H1 (cell line): ENCODE measurements at regions not wholly inside any gene's neighbourhood (a gene's known extent, or its start where the extent isn't known, plus 50 kb on each side); places are given as distances from the start of the nearest gene placed in this dataset.

Experiments used
- ASH2L ChIP-seq: fragments of 200-600, 300-600 bp; sonication (generic); IDR thresholded peaks from one replicate; pipeline ENCODE4 v1.7.1; 2017; ENCODE audit warnings: low read length
- ATF2 ChIP-seq: IDR thresholded peaks from 2 replicates; pipeline ENCODE4 v1.6.1; 2012; ENCODE audit warnings: low read length, inconsistent platforms
- BRCA1 ChIP-seq: IDR thresholded peaks from 2 replicates; pipeline ENCODE4 v1.6.1; 2012; ENCODE audit warnings: low read depth, low read length, improper control_type of control experiment
- CEBPB ChIP-seq: IDR thresholded peaks from 2 replicates; pipeline ENCODE4 v1.6.1; 2012; ENCODE audit warnings: low read depth, low read length
- CHD7 ChIP-seq: fragments of 300-600 bp; sonication (generic); IDR thresholded peaks from 2 replicates; pipeline ENCODE4 v1.7.1; 2012; ENCODE audit warnings: low read length, moderate library complexity, mild to moderate bottlenecking, inconsistent platforms; ENCODE audit not compliant: insufficient replicate concordance
- HDAC6 ChIP-seq: IDR thresholded peaks from one replicate; pipeline ENCODE4 v1.7.1; 2012; ENCODE audit warnings: low read depth, mild to moderate bottlenecking, inconsistent platforms, low read length, moderate library complexity
- KDM1A ChIP-seq: fragments of 200-600, 300-600 bp; sonication (generic); IDR thresholded peaks from 2 replicates; pipeline ENCODE4 v1.7.1; 2016; ENCODE audit warnings: mild to moderate bottlenecking, low read length, borderline replicate concordance
- KDM5A ChIP-seq: fragments of 200-600 bp; IDR thresholded peaks from 2 replicates; pipeline ENCODE4 v1.7.1; 2012; ENCODE audit warnings: mild to moderate bottlenecking, low read length, inconsistent platforms, mixed read lengths
- PHF8 ChIP-seq: fragments of 200-600 bp; sonication (generic); conservative IDR thresholded peaks from 2 replicates; pipeline ENCODE4 v1.7.1; 2012; ENCODE audit warnings: low read depth, mild to moderate bottlenecking, inconsistent platforms, low read length, moderate library complexity
- SIN3A ChIP-seq, 2 experiments: IDR thresholded peaks in 1 of 2; conservative IDR thresholded peaks in 1 of 2; 2 replicates each; pipeline ENCODE4 v1.6.1; 2011 to 2012; ENCODE audit warnings: low read length in 2 of 2, improper control_type of control experiment in 1 of 2, low read depth in 1 of 2, mild to moderate bottlenecking in 1 of 2
- TEAD4 ChIP-seq: IDR thresholded peaks from 2 replicates; pipeline ENCODE4 v1.6.1; 2012; ENCODE audit warnings: low read depth, low read length, inconsistent platforms, mixed read lengths

DNA sequence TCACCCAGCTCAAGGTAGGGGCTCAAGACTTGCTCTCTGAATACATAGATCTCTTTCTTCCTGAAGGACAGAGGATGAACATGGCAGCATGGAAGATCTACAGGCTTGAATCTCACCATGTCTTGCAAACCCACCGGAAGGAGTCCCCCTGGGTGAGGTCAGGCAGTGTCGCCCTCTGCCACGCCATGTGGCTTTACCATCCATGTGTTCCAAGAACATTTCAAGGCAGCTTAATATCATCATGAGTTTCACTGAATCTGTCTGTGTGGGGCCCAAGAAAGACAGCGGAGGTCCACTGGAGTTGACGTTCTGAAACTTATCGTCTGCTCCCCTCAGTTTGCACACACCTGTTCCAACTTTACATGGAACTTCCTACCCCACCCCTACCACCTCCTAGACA, 1202.6 kb downstream of the TBC1D22A start (continued):
- TF ChIP-seq CHD7 (no peak), TEAD4 (no peak), KDM1A (no peak), HDAC6 (no peak), ATF2 (no peak), SIN3A (conservative IDR thresholded peaks at IDR 0.05 in 1 of 2, IDR thresholded peaks at IDR 0.05 in 1 of 2; ENCODE audit: low read depth in 1 of 2, low read length in 2 of 2) (no peak), ASH2L (no peak), CEBPB (no peak), BRCA1 (no peak), PHF8 (no peak), KDM5A (no peak)
